IPS-18a (cell line): ENCODE measurements at regions not wholly inside any gene's neighbourhood (a gene's known extent, or its start where the extent isn't known, plus 50 kb on each side); places are given as distances from the start of the nearest gene placed in this dataset.

Experiments
- H3K27ac ChIP-seq: one replicate; pipeline ENCODE4 v1.5.1; 2013; ENCODE audit warnings: low read length
- H3K27me3 ChIP-seq: one replicate; pipeline ENCODE4 v1.6.1; 2013; ENCODE audit warnings: mild to moderate bottlenecking, low read length; ENCODE audit not compliant: control insufficient read depth, insufficient read depth
- H3K36me3 ChIP-seq: one replicate; pipeline ENCODE4 v1.6.1; 2013; ENCODE audit warnings: low read depth, low read length; ENCODE audit not compliant: control insufficient read depth
- H3K4me1 ChIP-seq: one replicate; pipeline ENCODE4 v1.6.1; 2013; ENCODE audit warnings: low read depth, low read length; ENCODE audit not compliant: control insufficient read depth
- H3K4me3 ChIP-seq: one replicate; pipeline ENCODE4 v1.5.1; 2013; ENCODE audit warnings: low read length
- H3K9ac ChIP-seq: one replicate; pipeline ENCODE4 v1.6.1; 2013; ENCODE audit warnings: mild to moderate bottlenecking, low read length, moderate library complexity
- H3K9me3 ChIP-seq: one replicate; pipeline ENCODE4 v1.6.1; 2013; ENCODE audit warnings: low read depth, low read length; ENCODE audit not compliant: control insufficient read depth

DNA sequence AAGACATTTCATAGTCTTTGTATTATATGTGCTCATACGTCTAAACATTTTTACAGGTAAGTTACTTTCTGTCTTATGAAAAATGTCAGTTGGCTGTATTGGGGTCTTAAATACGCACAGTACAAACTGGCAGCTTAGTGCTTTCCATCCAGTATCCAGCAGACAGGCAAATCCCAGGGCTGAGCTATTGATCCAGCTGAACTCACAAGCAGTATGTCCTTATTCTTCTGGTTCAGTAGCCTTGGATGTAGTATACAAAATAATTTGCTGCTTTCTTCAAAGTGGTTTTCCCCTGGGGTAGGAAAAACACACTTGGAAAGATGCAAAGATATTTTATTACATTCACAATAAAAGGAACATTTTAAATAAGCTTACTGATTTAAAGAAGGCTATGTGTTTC is 617.2 kb downstream of the NR2F1-AS1 start:
- Histone ChIP-seq H3K9ac (no peak overlapping the region), H3K27me3 (no peaks in the 10 kb centered on the region), H3K27ac (no peak overlapping the region), H3K9me3 (no peaks in the 10 kb centered on the region), H3K4me1 (no peaks in the 10 kb centered on the region), H3K4me3 (no peak overlapping the region), H3K36me3 (no peaks in the 10 kb centered on the region)

DNA sequence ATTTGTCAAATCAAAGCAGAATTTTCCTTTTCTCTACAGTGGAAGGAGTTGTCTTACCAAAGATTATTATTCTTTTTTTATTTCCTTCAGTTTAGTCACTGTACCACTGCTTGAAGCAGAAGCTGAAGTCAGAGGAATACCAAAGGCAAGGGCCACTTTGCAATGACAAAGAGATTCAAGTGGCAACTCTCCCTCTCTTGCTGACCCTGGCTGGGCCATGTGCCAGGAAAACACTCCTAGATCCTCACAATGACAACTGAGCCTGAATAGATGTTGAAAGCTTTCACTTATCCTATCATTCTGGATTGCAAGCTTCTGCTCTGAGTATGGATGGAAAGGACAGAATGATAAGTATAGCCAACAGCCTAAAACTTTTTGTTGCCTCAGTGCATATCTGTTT is 618.3 kb downstream of the NR2F1-AS1 start:
- H3K36me3 ChIP-seq: no peaks in the 10 kb centered on the region
- no peak overlapping the region for H3K27ac ChIP-seq
- no peak overlapping the region for H3K4me3 ChIP-seq
- H3K27me3 ChIP-seq: no peaks in the 10 kb centered on the region
- H3K9me3 ChIP-seq: no peaks in the 10 kb centered on the region
- no peaks in the 10 kb centered on the region for H3K4me1 ChIP-seq
- no peak overlapping the region for H3K9ac ChIP-seq

DNA sequence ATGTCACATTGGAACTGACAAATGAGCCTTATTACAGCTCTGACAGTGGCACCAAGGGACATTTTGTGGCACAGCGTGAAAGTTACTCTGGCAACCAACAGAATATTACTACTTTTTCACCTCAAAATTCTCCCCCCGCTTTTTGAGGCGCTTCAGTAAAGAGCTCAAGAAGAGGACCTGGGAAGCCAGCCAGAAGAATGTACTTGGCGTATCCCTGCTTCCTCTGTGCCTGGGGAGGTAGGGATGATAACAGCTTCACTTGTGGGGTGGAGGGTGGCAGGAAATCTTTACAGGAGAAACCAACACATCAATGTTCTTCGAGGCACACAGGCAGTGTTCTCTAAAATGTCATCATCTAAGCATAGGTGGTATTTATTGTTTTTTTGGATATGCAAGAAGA is 624.1 kb downstream of the NR2F1-AS1 start:
- Histone ChIP-seq H3K27ac (no peak overlapping the region), H3K36me3 (no peaks in the 10 kb centered on the region), H3K9ac (no peak overlapping the region), H3K9me3 (peaks cover 4% of the 10 kb centered on the region), H3K27me3 (no peaks in the 10 kb centered on the region), H3K4me3 (no peak overlapping the region), H3K4me1 (no peaks in the 10 kb centered on the region)

DNA sequence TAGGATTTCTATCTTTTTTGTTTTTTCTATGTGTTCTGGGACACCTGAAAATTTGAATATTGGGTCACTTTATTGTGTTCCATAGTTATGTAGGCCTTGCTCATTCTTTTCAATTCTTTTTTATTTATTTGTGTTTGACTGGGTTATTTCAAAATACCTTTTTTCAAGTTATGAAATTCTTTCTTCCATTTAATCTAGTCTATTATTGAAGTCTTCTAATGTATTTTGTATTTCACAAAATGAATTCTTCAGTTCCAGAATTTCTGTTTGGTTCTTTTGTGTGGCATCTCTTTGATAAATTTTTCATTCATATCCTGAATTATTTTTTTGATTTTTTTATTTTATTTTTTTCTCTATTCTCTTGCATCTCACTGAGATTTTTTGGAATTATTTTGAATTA is 628.8 kb downstream of the NR2F1-AS1 start:
- H3K9ac ChIP-seq: no peak overlapping the region
- H3K9me3 ChIP-seq: peaks cover 4% of the 10 kb centered on the region
- H3K27ac ChIP-seq: no peak overlapping the region
- no peaks in the 10 kb centered on the region for H3K4me1 ChIP-seq
- no peak overlapping the region for H3K4me3 ChIP-seq
- no peaks in the 10 kb centered on the region for H3K36me3 ChIP-seq
- no peaks in the 10 kb centered on the region for H3K27me3 ChIP-seq

DNA sequence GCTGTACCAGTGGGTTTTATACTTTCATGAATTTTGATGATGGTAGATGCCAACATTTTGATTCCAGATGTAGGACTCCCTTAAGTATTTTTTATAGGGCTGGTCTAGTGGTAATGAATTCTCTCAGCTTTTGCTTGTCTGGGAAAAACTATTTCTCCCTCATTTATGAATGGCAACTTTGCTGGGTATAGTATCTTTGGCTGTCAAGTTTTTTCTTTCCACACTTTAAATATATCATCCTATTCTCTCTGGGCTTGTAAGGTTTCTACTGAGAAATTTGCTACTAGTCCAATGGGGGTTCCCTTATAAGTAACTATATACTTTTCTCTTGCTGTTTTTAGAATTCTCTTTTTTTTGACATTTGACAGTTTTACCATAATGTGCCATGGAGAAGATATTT is 629.3 kb downstream of the NR2F1-AS1 start:
- no peaks in the 10 kb centered on the region for H3K27me3 ChIP-seq
- no peak overlapping the region for H3K4me3 ChIP-seq
- peaks cover 4% of the 10 kb centered on the region for H3K9me3 ChIP-seq
- no peak overlapping the region for H3K9ac ChIP-seq
- no peaks in the 10 kb centered on the region for H3K4me1 ChIP-seq
- H3K27ac ChIP-seq: no peak overlapping the region
- H3K36me3 ChIP-seq: no peaks in the 10 kb centered on the region

DNA sequence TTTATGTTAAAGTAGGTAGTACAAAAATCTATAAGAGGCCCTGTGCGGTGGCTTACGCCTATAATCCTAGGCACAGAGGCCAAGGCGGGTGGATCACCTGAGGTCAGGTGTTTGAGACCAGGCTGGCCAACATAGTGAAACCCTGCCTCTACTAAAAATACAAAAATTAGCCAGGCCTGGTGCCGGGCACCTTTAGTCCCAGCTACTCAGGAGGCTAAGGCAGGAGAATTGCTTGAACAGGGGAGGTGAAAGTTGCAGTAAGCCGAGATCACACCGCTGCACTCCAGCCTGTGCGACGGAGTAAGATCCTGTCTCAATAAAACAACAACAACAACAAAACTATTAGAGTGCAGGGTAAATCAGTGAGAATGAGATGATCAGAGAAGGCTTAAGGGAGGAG is 634.5 kb downstream of the NR2F1-AS1 start:
- H3K9ac ChIP-seq: no peak overlapping the region
- H3K27ac ChIP-seq: no peak overlapping the region
- no peaks in the 10 kb centered on the region for H3K36me3 ChIP-seq
- no peaks in the 10 kb centered on the region for H3K27me3 ChIP-seq
- no peaks in the 10 kb centered on the region for H3K9me3 ChIP-seq
- no peaks in the 10 kb centered on the region for H3K4me1 ChIP-seq
- no peak overlapping the region for H3K4me3 ChIP-seq

DNA sequence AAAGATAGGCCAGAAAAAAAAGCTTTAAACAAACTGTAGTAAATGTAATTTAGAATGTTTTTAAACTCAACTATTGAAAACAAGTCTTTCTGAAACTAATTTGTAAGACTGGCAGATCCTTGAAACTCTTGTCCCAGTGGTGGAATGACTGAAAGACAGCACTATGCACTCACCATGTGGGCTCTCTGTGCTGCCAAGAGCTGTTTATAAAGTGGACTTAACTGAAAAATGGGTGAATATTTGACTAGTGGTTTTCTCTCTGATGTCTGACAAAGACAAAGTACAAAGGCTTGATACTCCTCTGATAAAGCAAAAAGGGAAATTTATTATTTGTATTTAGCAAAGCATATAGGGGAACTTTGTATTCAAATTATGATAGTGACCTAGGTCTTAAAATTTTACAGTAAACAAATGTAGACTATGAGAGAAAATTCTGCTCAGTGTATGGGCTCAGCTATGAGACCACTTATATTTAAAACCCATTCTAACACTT is 635.4 kb downstream of the NR2F1-AS1 start:
- H3K36me3 ChIP-seq: no peaks in the 10 kb centered on the region
- H3K4me1 ChIP-seq: no peaks in the 10 kb centered on the region
- no peak overlapping the region for H3K27ac ChIP-seq
- no peaks in the 10 kb centered on the region for H3K9me3 ChIP-seq
- no peak overlapping the region for H3K4me3 ChIP-seq
- H3K27me3 ChIP-seq: no peaks in the 10 kb centered on the region
- no peak overlapping the region for H3K9ac ChIP-seq

DNA sequence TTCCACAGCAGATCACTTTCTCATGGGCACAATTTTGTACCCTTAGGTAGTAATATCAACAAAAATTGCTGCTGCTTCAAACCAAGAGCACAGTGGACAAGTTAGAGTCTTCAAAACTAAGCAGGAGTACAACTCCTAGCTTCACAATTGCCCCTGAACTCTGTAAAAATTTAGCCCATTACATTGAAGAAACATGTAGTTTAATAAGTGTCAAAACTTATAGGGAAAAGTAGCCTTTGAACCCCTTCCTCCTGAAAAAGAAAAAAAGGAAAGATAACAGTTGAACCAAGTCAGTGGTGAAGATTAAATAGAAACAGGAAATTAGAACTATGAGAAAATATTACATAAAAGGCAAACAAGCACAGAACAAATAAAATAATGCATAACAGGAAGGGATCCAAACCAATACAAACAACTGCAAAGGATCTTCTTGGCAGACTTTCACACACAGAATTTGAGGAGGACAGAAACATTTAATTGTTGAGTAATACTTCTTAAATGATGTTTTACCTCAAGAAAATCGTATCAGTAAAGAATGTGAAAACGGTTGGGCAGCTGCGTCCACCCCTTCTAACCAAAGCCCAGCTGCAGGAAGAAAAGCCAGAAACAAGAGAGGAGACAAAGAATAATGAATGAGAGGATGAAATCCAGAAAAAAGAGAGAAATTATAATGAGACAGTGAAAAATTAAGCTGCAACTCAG is 636.0 kb downstream of the NR2F1-AS1 start:
- H3K36me3 ChIP-seq: no peaks in the 10 kb centered on the region
- H3K4me1 ChIP-seq: no peaks in the 10 kb centered on the region
- no peaks in the 10 kb centered on the region for H3K27me3 ChIP-seq
- no peak overlapping the region for H3K27ac ChIP-seq
- no peaks in the 10 kb centered on the region for H3K9me3 ChIP-seq
- H3K4me3 ChIP-seq: no peak overlapping the region
- no peak overlapping the region for H3K9ac ChIP-seq

DNA sequence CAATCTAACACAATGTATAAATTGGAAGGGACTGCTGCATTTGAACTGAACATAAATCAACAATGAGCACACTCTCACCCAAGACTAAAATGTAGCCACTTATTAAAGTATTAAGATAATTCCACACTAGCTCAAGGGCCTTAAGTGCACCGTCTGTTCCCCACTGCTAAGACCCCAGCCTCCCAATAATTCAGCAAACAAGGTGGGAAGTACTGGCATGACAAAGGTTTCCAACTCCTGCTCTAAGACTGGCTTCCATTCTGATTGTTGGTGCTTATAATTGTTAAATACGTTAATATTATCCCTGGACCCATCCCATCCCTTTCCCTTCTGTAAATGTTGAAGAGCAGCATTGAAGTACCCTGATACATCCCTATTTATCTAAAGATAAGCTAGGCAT is 636.7 kb downstream of the NR2F1-AS1 start:
- no peak overlapping the region for H3K4me3 ChIP-seq
- H3K27ac ChIP-seq: no peak overlapping the region
- H3K36me3 ChIP-seq: no peaks in the 10 kb centered on the region
- H3K4me1 ChIP-seq: no peaks in the 10 kb centered on the region
- H3K9ac ChIP-seq: no peak overlapping the region
- no peaks in the 10 kb centered on the region for H3K9me3 ChIP-seq
- no peaks in the 10 kb centered on the region for H3K27me3 ChIP-seq

DNA sequence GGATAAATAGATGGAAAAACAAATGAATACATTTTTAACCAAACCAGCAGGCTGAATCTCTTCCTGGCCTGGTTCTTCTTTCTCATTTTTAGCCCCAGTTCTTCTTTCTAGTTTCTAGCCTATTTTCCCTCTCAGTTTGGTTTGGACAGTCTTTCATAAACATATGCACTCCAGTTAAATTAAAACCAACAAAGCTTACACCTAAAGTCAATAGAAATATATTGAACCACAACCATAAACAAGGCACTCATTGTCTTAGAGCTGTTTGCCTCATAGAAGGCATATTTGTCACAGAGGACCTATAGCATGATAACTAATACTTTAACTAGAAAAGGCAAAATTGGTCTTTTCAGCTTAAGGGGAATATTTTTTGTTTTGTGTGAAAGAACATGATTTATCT is 638.3 kb downstream of the NR2F1-AS1 start:
- Histone ChIP-seq H3K36me3 (no peaks in the 10 kb centered on the region), H3K9ac (no peak overlapping the region), H3K4me3 (no peak overlapping the region), H3K4me1 (no peaks in the 10 kb centered on the region), H3K27me3 (no peaks in the 10 kb centered on the region), H3K9me3 (no peaks in the 10 kb centered on the region), H3K27ac (no peak overlapping the region)

DNA sequence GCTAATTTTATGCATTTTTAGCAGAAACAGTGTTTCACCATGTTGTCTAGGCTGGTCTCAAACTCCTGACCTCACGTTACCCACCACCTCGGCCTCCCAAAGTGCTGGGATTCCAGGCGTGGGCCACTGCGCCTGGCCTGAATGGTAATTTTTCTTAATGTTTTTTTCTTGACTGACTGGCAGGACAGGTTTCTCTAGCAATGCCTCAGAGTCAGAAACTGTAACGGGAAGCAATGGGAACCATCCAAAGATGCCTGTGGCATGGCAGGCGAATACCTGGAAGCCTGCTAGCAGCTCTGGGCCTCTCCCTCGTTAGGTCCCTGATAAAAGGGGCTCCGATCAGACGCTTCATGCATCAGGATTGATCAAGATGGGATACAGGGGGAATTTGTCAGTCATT is 639.2 kb downstream of the NR2F1-AS1 start:
- H3K27ac ChIP-seq: no peak overlapping the region
- no peaks in the 10 kb centered on the region for H3K4me1 ChIP-seq
- no peaks in the 10 kb centered on the region for H3K9me3 ChIP-seq
- no peaks in the 10 kb centered on the region for H3K27me3 ChIP-seq
- no peaks in the 10 kb centered on the region for H3K36me3 ChIP-seq
- H3K4me3 ChIP-seq: no peak overlapping the region
- H3K9ac ChIP-seq: no peak overlapping the region

DNA sequence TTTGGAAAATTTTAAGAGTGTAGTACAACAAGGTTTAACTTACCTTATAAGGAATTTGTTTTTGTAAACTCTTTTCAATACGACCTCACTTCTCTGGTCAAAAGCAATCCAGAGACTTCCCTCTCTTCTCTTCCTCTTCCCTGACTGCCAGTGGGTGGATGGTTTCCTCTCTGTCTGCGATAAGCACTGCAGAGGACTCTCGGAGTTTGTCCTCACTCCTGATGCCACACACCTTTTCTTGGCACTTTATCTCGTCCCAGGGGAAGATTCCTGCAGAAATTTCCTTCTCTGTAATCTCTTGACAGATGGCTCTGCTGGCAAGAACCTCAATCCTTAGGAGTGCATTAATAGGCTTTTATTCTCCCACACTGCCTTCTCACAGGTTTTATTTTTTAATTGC is 641.6 kb downstream of the NR2F1-AS1 start:
- Histone ChIP-seq H3K9ac (no peak overlapping the region), H3K9me3 (no peaks in the 10 kb centered on the region), H3K27ac (no peak overlapping the region), H3K4me1 (no peaks in the 10 kb centered on the region), H3K27me3 (no peaks in the 10 kb centered on the region), H3K36me3 (no peaks in the 10 kb centered on the region), H3K4me3 (no peak overlapping the region)
